ENCODE measurements at regions not wholly inside any gene's neighbourhood (a gene's known extent, or its start where the extent isn't known, plus 50 kb on each side); places are given as distances from the start of the nearest gene placed in this dataset.

GRCh38 chr18:64994370-64994769, 756.4 kb upstream of the CDH7 start:
- no peak overlapping the region for H2AFZ ChIP-seq
- no peaks in the 10 kb centered on the region for H3K79me2 ChIP-seq (ENCODE audit: insufficient read depth)

GRCh38 chr18:64993695-64994094, 757.1 kb upstream of the CDH7 start:
- Histone ChIP-seq H3K27ac (no peak overlapping the region), H3K9me3 (ENCODE audit: low read depth) (peaks cover 5% of the 10 kb centered on the region), H3K79me2 (ENCODE audit: insufficient read depth) (no peaks in the 10 kb centered on the region), H3K4me2 (ENCODE audit: unreplicated experiment) (no peak overlapping the region), H3K4me1 (ENCODE audit: insufficient read depth) (no peaks in the 10 kb centered on the region), H2AFZ (no peak overlapping the region), H3K36me3 (ENCODE audit: low read depth) (no peaks in the 10 kb centered on the region), H3K9me2 (ENCODE audit: insufficient read depth) (no peaks in the 10 kb centered on the region), H3K4me3 (no peak overlapping the region), H3K9ac (no peak overlapping the region), H4K20me1 (ENCODE audit: insufficient read depth) (no peaks in the 10 kb centered on the region), H3F3A (ENCODE audit: insufficient read depth) (no peaks in the 10 kb centered on the region), H3K27me3 (replicated peaks; ENCODE audit: insufficient read depth) (no peaks in the 10 kb centered on the region)
- WGBS, 2 experiments (ENCODE audit: low coverage in 1 of 2, low lambda C conversion rate in 2 of 2, missing lambda C conversion rate in 2 of 2) = 31 to 32% methylated on average over 3 of the region's 3 CpGs
- DNase-seq = no peak
- no peak for TF ChIP-seq EZH2 (IDR thresholded peaks at IDR 0.05; ENCODE audit: insufficient read depth, poor library complexity, severe bottlenecking)
- TF ChIP-seq EZH2phosphoT487 (IDR thresholded peaks at IDR 0.05; ENCODE audit: insufficient read depth, low read depth) = no peak
- in situ Hi-C loops (cut with MboI) = no loop called here

More at GRCh38 chr18:64994370-64994769, 756.4 kb upstream of the CDH7 start:
- Histone ChIP-seq H3K36me3 (ENCODE audit: low read depth) (no peaks in the 10 kb centered on the region), H3K4me1 (ENCODE audit: insufficient read depth) (no peaks in the 10 kb centered on the region), H3K9ac (no peak overlapping the region), H3K4me3 (no peak overlapping the region), H3K27ac (no peak overlapping the region), H3F3A (ENCODE audit: insufficient read depth) (no peaks in the 10 kb centered on the region), H3K9me3 (ENCODE audit: low read depth) (peaks cover 5% of the 10 kb centered on the region), H4K20me1 (ENCODE audit: insufficient read depth) (no peaks in the 10 kb centered on the region), H3K9me2 (ENCODE audit: insufficient read depth) (no peaks in the 10 kb centered on the region), H3K4me2 (ENCODE audit: unreplicated experiment) (no peak overlapping the region), H3K27me3 (replicated peaks; ENCODE audit: insufficient read depth) (no peaks in the 10 kb centered on the region)
- DNase-seq = no peak
- 0 to 4% methylated on average over 1 of the region's 1 CpG for WGBS, 2 experiments (ENCODE audit: low coverage in 1 of 2, low lambda C conversion rate in 2 of 2, missing lambda C conversion rate in 2 of 2)
- in situ Hi-C loops (cut with MboI) = no loop called here
- TF ChIP-seq EZH2 (IDR thresholded peaks at IDR 0.05; ENCODE audit: insufficient read depth, poor library complexity, severe bottlenecking) = no peak
- no peak for TF ChIP-seq EZH2phosphoT487 (IDR thresholded peaks at IDR 0.05; ENCODE audit: insufficient read depth, low read depth)

DNA sequence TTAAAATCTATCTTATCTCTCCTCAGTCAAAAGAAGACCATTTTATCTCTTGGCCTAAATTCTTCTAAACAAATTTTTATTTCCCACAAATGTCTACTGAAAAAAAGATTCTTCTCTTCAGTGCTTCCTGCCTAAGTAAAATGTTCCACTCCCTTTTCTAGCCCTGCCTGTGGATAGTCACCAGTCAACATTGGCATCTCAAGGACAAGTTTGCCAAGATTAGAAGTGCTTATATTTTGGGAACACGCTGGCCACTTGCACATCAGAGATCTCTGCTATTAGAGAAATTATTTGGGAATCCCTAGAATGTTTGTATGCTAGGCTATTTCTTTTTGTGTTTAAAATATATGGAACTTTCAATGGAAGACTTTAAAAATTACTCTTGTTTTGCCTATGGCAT, 758.2 kb upstream of the CDH7 start:
- H3K79me2 ChIP-seq (ENCODE audit: insufficient read depth) = no peaks in the 10 kb centered on the region
- in situ Hi-C loops (cut with MboI) = no loop called here
- H2AFZ ChIP-seq = no peak overlapping the region
- peaks cover 5% of the 10 kb centered on the region for H3K9me3 ChIP-seq (ENCODE audit: low read depth)
- H3K4me3 ChIP-seq = no peak overlapping the region
- no peak for DNase-seq
- no peaks in the 10 kb centered on the region for H3K4me1 ChIP-seq (ENCODE audit: insufficient read depth)
- H3K9ac ChIP-seq = no peak overlapping the region
- no peak overlapping the region for H3K27ac ChIP-seq
- TF ChIP-seq EZH2phosphoT487 (IDR thresholded peaks at IDR 0.05; ENCODE audit: insufficient read depth, low read depth) (no peak), EZH2 (IDR thresholded peaks at IDR 0.05; ENCODE audit: insufficient read depth, poor library complexity, severe bottlenecking) (no peak)
- H3F3A ChIP-seq (ENCODE audit: insufficient read depth) = no peaks in the 10 kb centered on the region
- no peak overlapping the region for H3K4me2 ChIP-seq (ENCODE audit: unreplicated experiment)
- no peaks in the 10 kb centered on the region for H3K9me2 ChIP-seq (ENCODE audit: insufficient read depth)
- H4K20me1 ChIP-seq (ENCODE audit: insufficient read depth) = no peaks in the 10 kb centered on the region
- H3K36me3 ChIP-seq (ENCODE audit: low read depth) = no peaks in the 10 kb centered on the region
- no peaks in the 10 kb centered on the region for H3K27me3 ChIP-seq (replicated peaks; ENCODE audit: insufficient read depth)
- 16 to 18% methylated on average over 1 of the region's 1 CpG for WGBS, 2 experiments (ENCODE audit: low coverage in 1 of 2, low lambda C conversion rate in 2 of 2, missing lambda C conversion rate in 2 of 2)

GRCh38 chr18:64991102-64991501, 759.7 kb upstream of the CDH7 start:
- Histone ChIP-seq H3K27ac (no peak overlapping the region), H3K9me3 (ENCODE audit: low read depth) (peaks cover 5% of the 10 kb centered on the region), H3K27me3 (replicated peaks; ENCODE audit: insufficient read depth) (no peaks in the 10 kb centered on the region), H3K79me2 (ENCODE audit: insufficient read depth) (no peaks in the 10 kb centered on the region), H3K4me3 (no peak overlapping the region), H3K4me1 (ENCODE audit: insufficient read depth) (no peaks in the 10 kb centered on the region), H3K9me2 (ENCODE audit: insufficient read depth) (no peaks in the 10 kb centered on the region), H3K9ac (no peak overlapping the region), H3F3A (ENCODE audit: insufficient read depth) (no peaks in the 10 kb centered on the region), H2AFZ (no peak overlapping the region), H3K36me3 (ENCODE audit: low read depth) (no peaks in the 10 kb centered on the region), H3K4me2 (ENCODE audit: unreplicated experiment) (no peak overlapping the region), H4K20me1 (ENCODE audit: insufficient read depth) (no peaks in the 10 kb centered on the region)
- in situ Hi-C loops (cut with MboI) = no loop called here
- 29% methylated on average over 5 of the region's 5 CpGs for WGBS, 2 experiments (ENCODE audit: low coverage in 1 of 2, low lambda C conversion rate in 2 of 2, missing lambda C conversion rate in 2 of 2)
- DNase-seq = no peak
- TF ChIP-seq EZH2phosphoT487 (IDR thresholded peaks at IDR 0.05; ENCODE audit: insufficient read depth, low read depth) (no peak), EZH2 (IDR thresholded peaks at IDR 0.05; ENCODE audit: insufficient read depth, poor library complexity, severe bottlenecking) (no peak)

GRCh38 chr18:64986906-64987495, 763.8 kb upstream of the CDH7 start:
- in situ Hi-C loops (cut with MboI) = no loop called here
- H3K27me3 ChIP-seq (replicated peaks; ENCODE audit: insufficient read depth) = no peaks in the 10 kb centered on the region
- TF ChIP-seq EZH2phosphoT487 (IDR thresholded peaks at IDR 0.05; ENCODE audit: insufficient read depth, low read depth) = no peak
- TF ChIP-seq EZH2 (IDR thresholded peaks at IDR 0.05; ENCODE audit: insufficient read depth, poor library complexity, severe bottlenecking) = no peak
- no peaks in the 10 kb centered on the region for H3K9me2 ChIP-seq (ENCODE audit: insufficient read depth)
- no peaks in the 10 kb centered on the region for H3K9me3 ChIP-seq (ENCODE audit: low read depth)
- H3K36me3 ChIP-seq (ENCODE audit: low read depth) = no peaks in the 10 kb centered on the region
- H3K4me2 ChIP-seq (ENCODE audit: unreplicated experiment) = no peak overlapping the region
- H4K20me1 ChIP-seq (ENCODE audit: insufficient read depth) = no peaks in the 10 kb centered on the region
- H3K9ac ChIP-seq = no peak overlapping the region
- no peaks in the 10 kb centered on the region for H3K4me1 ChIP-seq (ENCODE audit: insufficient read depth)
- no peak overlapping the region for H3K4me3 ChIP-seq
- H3K79me2 ChIP-seq (ENCODE audit: insufficient read depth) = no peaks in the 10 kb centered on the region
- WGBS, 2 experiments (ENCODE audit: low coverage in 1 of 2, low lambda C conversion rate in 2 of 2, missing lambda C conversion rate in 2 of 2) = 8 to 13% methylated on average over 3 of the region's 3 CpGs
- no peak overlapping the region for H3K27ac ChIP-seq
- H3F3A ChIP-seq (ENCODE audit: insufficient read depth) = no peaks in the 10 kb centered on the region
- no peak overlapping the region for H2AFZ ChIP-seq
- DNase-seq = no peak

Measured in GM23248 (cell line).